GM18499 (cell line): ENCODE measurements at regions not wholly inside any gene's neighbourhood (a gene's known extent, or its start where the extent isn't known, plus 50 kb on each side); places are given as distances from the start of the nearest gene placed in this dataset.

ENCODE experiments used
- ATAC-seq: cut with Tn5 transposase; IDR thresholded peaks from one replicate; pipeline ENCODE4 v1.9.1; 2021; ENCODE audit warnings: moderate number of reproducible peaks; ENCODE audit not compliant: insufficient read depth, unreplicated experiment

- no peak for ATAC-seq
These were observed 234.3 kb downstream of the HS3ST1 start for GRCh38 chr4:11194431-11194830.

- ATAC-seq: no peak
These were observed 238.9 kb downstream of the HS3ST1 start for GRCh38 chr4:11189756-11190155.

DNA sequence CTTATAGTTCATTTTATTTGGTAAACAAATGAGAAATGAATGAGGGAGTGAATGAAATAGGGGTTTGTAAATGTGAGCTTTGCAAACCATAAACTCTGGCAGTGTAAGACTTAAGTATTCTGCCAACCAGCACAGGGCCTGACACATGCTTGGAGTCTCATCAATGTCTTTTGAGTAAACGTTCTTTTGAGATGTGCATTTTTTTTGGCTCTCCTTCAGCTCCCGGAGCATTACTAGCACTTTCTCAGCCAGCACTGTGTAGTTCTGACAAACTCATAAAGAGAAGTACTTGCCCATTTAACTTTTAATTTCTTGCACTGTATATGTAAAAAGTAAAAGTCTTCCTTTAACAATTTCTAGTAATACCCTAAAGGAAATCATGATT, 245.3 kb downstream of the HS3ST1 start:
- no peak for ATAC-seq

GRCh38 chr4:11182586-11183355, 245.9 kb downstream of the HS3ST1 start:
- no peak for ATAC-seq

- ATAC-seq: no peak
These were observed 246.7 kb downstream of the HS3ST1 start for GRCh38 chr4:11182031-11182430.

DNA sequence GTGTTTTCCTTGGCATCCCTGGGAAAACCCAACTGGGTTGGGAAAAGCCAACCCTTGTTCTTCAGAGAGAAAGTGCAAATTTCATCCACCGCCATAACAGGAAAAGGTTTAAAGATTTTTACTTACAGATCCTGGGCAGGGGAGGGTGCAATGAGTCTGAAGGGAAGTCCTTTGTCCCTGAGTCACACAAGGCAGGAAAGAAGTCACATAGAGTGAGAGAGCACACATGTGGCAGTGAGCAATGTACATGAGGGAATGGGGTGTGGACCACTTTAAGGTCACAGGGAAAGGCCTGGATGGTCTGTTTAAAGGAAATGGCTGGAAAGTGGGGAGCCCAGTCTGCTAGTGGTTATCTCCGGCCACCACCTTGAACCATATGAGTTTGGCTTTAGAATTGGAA, 248.9 kb downstream of the HS3ST1 start:
- ATAC-seq: no peak

GRCh38 chr4:11178433-11178832, 250.3 kb downstream of the HS3ST1 start:
- no peak for ATAC-seq

DNA sequence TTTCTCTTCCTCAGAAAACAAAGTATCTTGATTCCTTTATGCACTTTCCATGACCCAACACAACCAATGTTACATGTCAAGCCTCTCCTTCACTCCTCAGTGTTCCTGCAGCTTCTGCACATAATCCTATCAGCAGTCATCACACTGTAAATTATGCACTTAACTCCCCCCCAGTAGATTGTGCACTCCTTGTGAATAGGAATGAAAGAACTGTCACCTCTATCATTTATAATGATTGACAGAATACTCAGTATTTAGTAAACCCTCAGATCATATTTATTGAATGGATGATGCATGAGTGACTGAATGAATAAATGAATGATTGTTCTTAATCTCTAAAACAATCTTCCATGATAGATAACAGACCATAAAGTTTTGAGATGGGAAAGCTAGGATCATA, 253.3 kb downstream of the HS3ST1 start:
- no peak for ATAC-seq

DNA sequence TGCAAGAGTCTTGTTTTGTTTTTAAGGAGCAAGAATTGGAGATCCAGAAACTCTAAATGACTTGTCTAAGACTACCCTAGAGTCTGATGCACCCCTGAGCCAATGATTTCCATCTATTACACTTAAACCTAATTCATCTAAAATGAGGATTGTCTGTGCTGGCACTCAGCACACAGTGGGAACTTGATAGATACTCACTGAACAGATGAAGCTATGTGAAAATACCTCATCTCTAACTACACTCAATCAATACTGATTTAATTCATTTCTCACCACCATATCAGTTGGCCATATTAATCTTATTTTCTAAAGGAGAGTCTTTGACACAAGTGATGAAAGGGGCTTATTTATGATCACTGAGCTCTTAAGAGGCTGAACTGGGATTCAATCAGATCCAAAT, 262.1 kb downstream of the HS3ST1 start:
- no peak for ATAC-seq

DNA sequence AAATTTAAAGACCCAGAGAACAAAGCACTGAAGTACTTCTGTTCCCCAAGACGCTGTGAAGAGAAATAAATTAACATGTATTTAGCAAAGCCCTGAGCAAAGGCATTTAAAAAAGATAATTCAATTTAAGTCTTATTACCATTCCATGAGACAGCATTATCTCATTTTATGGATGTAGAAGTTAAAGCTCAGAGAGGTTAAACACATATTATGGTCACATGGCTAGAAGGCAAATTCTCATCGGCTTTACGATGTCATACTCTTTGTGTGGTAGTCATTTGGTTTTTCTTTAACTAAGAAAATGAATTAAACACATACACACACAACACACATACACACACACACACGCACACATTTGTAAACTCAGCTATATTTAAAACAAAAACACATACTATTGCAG, 262.7 kb downstream of the HS3ST1 start:
- ATAC-seq: no peak

GRCh38 chr4:11165052-11165451, 263.6 kb downstream of the HS3ST1 start:
- no peak for ATAC-seq

- ATAC-seq: no peak
These were observed 268.4 kb downstream of the HS3ST1 start for GRCh38 chr4:11160288-11160687.

DNA sequence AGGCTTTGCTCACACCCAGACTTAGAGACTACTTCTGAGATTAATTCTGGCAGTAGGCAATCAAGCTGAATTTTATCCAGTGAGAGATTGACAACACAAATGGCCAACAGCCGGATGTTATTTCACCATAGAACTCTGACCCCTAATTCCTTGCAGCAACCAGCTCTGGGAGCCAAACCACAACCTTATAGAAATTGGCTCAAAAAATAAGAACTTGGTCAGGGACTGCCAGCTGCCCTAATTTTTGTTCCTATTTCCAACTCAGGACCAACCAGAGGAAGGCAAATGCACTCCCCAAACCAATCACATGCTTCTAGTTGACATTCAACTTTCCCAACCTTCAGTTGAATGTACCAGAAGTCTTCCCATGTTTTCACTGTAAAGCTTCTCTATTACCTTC, 269.7 kb downstream of the HS3ST1 start:
- no peak for ATAC-seq

DNA sequence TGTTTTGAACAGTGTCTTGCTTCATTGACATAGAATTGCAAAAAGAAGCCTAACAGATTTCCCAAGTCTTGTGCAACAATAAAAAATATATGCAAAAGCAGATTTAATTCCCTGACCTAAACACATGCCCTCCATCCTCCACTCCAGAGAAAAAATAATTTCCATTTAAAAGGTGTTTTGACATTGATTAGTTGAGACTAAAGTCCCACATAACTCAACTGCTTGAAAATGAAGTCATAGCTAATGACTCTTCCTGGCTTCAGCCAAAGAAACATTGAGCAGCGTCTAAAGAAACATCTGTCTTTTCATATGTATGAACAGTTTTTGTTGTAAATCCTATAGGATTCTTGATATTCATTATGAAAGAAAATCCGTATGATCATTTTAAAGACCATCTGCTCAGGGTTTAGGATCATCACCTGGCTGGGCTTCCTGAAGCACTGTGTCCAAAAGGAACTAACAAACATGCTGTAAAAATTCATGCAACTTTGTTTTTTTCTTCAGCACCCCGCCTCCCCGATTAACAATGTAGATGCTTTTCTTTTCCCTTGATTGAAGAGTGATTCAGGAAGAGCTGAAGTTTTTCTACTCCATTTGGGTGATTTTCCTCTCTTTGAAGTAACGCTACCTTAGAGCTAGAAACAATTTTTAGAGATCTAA, 273.4 kb downstream of the HS3ST1 start:
- ATAC-seq: no peak

GRCh38 chr4:11153171-11153750, 275.4 kb downstream of the HS3ST1 start:
- ATAC-seq: no peak

GRCh38 chr4:11152684-11153083, 276.0 kb downstream of the HS3ST1 start:
- ATAC-seq: no peak

DNA sequence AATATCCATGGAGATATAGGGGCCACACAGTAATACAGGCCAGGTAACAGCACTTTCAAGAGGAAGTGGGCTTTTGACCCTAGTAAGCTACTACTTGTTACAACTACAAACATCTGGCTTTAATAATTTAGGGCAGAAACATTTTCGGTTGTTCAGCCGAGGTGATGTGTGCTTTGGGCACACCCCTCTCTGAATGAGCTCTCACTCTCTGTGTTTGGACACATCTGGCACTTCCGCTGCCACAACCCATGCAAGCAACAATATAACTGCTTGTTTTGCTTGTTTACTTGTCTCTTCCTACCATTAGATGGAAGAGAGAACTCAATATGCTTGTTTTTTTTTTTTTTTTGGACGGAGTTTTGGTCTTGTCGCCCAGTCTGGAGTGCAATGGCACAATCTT, 277.2 kb downstream of the HS3ST1 start:
- ATAC-seq: no peak

GRCh38 chr4:11149612-11150259, 279.0 kb downstream of the HS3ST1 start:
- ATAC-seq: no peak

- ATAC-seq: no peak
These were observed 288.8 kb downstream of the HS3ST1 start for GRCh38 chr4:11139871-11140270.

DNA sequence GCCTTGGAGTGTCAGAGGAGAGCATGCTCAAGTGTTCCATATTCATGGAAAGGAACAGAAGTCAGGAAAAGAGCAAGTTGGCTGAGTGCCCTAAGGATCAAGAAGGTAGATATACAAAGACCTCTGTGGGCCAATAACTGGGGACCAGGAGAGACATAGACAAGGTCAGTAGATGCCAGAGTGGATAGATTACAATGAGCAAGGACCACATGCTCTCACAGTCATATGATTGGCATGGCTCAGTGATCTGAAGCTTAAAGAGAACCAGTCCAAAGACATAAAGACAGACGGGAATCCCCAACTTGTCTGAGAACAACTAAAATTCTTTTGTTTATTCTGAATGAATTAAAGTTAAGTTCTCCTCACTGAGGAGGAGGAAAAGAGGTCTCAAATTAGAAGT, 289.7 kb downstream of the HS3ST1 start:
- no peak for ATAC-seq

DNA sequence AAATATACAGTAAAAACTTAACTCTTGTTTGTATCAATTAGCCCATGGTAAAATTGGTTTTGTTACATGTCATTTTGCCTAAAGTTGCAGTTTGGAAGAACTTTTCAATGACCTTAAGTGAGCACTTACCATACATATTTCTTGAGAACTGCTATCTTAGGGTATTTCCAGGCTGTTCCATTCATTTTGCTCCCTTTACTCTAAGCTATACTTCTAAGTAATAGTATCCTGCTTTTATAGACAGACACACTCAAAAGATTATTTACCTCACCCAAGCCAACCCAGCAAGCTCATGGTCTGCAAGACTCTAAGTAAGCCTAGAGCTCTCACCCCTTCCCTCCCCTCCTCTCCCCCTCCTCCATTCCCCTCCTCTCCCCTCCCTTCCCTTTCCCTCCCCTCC, 294.0 kb downstream of the HS3ST1 start:
- ATAC-seq: no peak
